D721Med (cell line): ENCODE measurements at regions not wholly inside any gene's neighbourhood (a gene's known extent, or its start where the extent isn't known, plus 50 kb on each side); places are given as distances from the start of the nearest gene placed in this dataset.

Source experiments
- DNase-seq: peaks from one replicate; pipeline ENCODE4 v3.0.0; 2011; ENCODE audit warnings: low spot score; ENCODE audit not compliant: insufficient read length
- FAIRE-seq: peaks from 2 replicates; lab custom pipeline; 2011; peaks lifted over from hg19 to GRCh38; lab: Jason Lieb, UNC
- TF ChIP-seq, protein P1 (sequence below): IDR thresholded peaks from 2 replicates; pipeline ENCODE4 v1.5.1; 2012; ENCODE audit warnings: mild to moderate bottlenecking, control low read depth; ENCODE audit not compliant: insufficient read depth; ENCODE audit errors: missing control alignments

DNA sequence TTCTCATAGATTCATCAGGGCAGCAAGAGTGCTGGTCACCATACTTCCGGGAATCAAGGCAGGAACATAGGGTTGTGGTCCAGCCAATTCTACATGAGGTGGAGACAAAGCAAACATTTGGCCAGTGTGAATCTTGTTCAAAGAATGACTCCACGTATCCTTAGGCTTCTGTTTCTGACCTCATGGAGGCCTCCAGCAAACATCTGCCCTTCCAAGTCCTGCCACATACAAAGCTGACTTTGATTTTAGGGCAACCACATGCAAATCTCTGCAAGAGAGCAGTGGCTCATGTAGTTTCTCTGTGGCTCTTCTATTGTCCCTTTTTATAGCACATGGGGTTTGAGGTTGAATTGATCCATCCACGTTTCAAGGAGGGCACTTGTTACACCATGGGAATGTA is 132.1 kb upstream of the MMADHC start:
- no peak for FAIRE-seq

DNA sequence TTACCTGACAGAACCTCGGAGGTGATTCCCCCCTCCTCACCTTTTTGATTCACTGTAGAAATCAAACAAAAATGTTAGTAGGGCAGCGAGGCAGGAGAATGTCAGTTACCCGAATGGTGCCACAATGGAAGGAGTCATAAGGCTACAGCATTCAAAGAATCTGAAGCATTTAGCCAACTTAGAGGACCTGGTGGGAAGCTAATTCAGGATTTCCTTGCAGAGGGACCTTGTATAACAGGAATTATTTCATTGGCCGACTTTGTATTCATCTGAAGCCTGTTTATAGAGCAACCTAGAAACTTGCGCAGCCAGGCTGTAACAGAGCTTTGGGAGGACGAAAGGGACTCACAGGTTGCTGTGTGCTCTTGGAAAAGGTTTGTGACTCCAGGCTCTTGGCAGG is 129.1 kb upstream of the MMADHC start:
- no peak for FAIRE-seq
- DNase-seq, result no peak
- TF ChIP-seq, protein P1, sequence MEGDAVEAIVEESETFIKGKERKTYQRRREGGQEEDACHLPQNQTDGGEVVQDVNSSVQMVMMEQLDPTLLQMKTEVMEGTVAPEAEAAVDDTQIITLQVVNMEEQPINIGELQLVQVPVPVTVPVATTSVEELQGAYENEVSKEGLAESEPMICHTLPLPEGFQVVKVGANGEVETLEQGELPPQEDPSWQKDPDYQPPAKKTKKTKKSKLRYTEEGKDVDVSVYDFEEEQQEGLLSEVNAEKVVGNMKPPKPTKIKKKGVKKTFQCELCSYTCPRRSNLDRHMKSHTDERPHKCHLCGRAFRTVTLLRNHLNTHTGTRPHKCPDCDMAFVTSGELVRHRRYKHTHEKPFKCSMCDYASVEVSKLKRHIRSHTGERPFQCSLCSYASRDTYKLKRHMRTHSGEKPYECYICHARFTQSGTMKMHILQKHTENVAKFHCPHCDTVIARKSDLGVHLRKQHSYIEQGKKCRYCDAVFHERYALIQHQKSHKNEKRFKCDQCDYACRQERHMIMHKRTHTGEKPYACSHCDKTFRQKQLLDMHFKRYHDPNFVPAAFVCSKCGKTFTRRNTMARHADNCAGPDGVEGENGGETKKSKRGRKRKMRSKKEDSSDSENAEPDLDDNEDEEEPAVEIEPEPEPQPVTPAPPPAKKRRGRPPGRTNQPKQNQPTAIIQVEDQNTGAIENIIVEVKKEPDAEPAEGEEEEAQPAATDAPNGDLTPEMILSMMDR, result no peak

More for the DNA sequence above, 132.1 kb upstream of the MMADHC start:
- TF ChIP-seq, protein P1, result no peak
- DNase-seq, result no peak

DNA sequence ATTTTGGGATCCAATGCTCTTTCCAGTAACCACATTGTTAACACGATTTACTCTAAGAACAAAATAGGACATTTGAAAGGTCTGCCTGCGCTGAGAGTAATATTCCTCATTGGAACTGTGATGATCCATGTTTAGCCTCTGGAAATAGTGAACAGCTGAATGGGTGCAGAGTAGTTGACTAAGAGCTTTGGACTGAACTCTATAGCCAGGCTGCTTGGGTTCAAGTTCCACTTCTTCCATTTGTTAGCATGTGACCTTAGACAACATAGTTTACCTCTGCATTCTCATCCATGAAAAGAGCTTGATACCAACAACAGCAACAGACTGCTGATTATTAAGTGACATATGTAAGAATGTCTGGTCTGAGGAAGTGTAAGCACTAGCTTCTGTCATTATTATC is 128.3 kb upstream of the MMADHC start:
- FAIRE-seq (no peak), DNase-seq (no peak)

DNA sequence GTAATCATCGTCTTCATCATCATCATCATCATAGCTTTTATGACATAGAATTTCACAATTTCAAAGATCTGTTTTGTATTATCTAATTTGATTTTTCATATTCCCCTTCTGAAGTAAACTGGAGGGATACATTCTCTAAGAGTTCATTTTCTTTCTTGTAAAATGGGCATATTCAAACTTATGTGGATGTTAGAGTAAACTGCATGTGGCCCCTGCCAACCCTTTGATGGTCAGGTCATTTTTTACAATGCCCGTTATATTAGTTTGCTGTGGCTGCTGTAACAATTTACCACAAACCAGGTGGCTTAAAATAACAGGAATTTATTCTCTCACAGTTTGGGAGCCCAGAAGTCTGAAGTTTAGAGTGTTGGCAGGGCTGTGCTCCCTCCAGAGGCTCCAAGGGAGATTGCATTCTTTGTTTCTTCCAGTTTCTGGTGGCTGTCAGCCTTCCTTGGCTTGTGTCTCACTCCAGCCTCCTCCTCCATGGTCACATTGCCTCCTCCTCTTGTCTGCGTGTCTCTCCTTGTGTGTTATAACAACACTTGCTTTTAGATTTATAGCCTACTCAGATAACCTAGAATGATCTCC is 127.5 kb upstream of the MMADHC start:
- no peak for DNase-seq
- no peak for FAIRE-seq
- TF ChIP-seq, protein P1, result peak; percentile 41

More for the DNA sequence above, 128.3 kb upstream of the MMADHC start:
- TF ChIP-seq, protein P1, result no peak

DNA sequence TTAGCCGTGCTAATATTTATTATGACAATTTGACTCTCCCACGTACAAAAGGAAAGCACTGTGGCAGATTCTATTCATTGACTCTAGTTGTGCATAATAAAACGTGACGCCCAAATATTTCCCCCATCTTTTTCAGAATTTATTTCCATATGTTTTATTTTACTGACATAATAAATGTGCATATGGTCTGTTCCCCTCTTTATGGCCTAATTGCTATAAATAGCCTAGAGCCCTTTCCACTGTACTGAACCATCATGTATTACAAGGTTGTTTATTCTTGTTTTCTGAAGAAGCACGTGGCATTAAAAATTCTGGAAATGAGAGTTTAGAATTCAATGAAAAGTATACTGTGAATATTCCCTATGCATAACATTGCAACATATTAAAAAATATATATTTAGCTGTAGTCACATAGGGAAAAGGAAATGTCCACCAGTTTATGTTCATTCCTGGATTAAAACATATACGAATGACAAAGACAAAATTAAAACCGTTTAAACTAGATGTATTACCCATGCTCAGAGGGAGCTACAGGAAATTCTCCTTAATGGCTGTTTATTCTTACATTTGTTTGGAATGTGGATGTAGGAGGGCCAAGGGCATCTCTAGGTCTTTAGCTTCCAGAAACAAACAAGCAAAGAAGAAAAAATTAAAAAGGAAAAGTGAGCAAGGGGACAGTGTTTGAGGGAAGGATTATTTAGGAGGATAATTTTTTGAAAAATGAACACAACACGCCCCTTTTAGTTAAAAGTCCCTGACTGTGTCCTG is 122.1 kb upstream of the MMADHC start:
- FAIRE-seq (no peak), DNase-seq (no peak)
- TF ChIP-seq, protein P1, result no peak

DNA sequence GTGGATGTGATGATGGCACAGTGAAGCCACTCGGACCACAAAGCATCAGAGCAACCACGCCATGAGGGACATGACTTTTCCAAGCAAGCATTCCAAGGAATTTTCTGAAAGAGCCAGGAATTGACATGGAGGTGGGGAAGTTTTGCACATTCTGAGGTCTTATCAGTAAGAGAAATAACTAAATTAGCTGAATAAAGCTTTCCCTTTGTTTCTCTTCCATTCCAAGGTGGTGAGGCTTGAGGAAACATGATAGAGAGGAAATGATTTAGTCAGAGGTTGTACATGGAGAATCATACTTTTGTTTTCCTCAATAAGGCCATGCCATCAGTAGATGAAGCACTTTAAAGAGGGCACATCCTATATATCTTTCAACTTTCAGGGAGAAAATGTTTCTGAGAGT is 115.7 kb upstream of the MMADHC start:
- FAIRE-seq (no peak), DNase-seq (no peak)

More for the DNA sequence above, 115.7 kb upstream of the MMADHC start:
- TF ChIP-seq, protein P1, result no peak
